Endodermal cell (in vitro differentiated cells): ENCODE measurements at regions not wholly inside any gene's neighbourhood (a gene's known extent, or its start where the extent isn't known, plus 50 kb on each side); places are given as distances from the start of the nearest gene placed in this dataset.

Source experiments
- DNase-seq: peaks from one replicate; pipeline ENCODE4 v3.0.0-alpha.2; 2017
- H3K27ac ChIP-seq: 2 replicates; pipeline ENCODE4 v1.5.1; 2013; ENCODE audit warnings: mild to moderate bottlenecking, low read depth, low read length, moderate library complexity
- H3K27me3 ChIP-seq: 2 replicates; pipeline ENCODE4 v1.6.1; 2013; ENCODE audit warnings: mild to moderate bottlenecking, low read length, moderate library complexity; ENCODE audit not compliant: insufficient read depth, control insufficient read depth, poor library complexity, severe bottlenecking
- H3K36me3 ChIP-seq: 2 replicates; pipeline ENCODE4 v1.7.0; 2013; ENCODE audit warnings: mild to moderate bottlenecking, low read length, moderate library complexity; ENCODE audit not compliant: control insufficient read depth, insufficient read depth
- H3K4me1 ChIP-seq: one replicate; pipeline ENCODE4 v1.7.0; 2013; ENCODE audit warnings: low read length; ENCODE audit not compliant: control insufficient read depth, insufficient read depth
- H3K4me3 ChIP-seq: 2 replicates; pipeline ENCODE4 v1.5.1; 2013; ENCODE audit warnings: mild to moderate bottlenecking, low read length, moderate library complexity
- H3K9ac ChIP-seq: 2 replicates; pipeline ENCODE4 v1.6.1; 2013; ENCODE audit warnings: mild to moderate bottlenecking, low read length, moderate library complexity; ENCODE audit not compliant: poor library complexity, severe bottlenecking; ENCODE audit errors: extremely low read depth
- H3K9me3 ChIP-seq: 2 replicates; pipeline ENCODE4 v1.6.1; 2013; ENCODE audit warnings: mild to moderate bottlenecking, low read length, moderate library complexity; ENCODE audit not compliant: control insufficient read depth
- H3K27ac Mint-ChIP-seq: 2 replicates; pipeline ENCODE4 v1.8.0; 2020; ENCODE audit warnings: mixed read lengths
- H3K27me3 Mint-ChIP-seq: 2 replicates; pipeline ENCODE4 v1.8.0; 2021; ENCODE audit warnings: mild to moderate bottlenecking, mixed read lengths; ENCODE audit not compliant: insufficient read depth
- H3K36me3 Mint-ChIP-seq: 2 replicates; pipeline ENCODE4 v1.8.0; 2020; ENCODE audit warnings: low read depth, mixed read lengths
- H3K4me1 Mint-ChIP-seq: 2 replicates; pipeline ENCODE4 v1.8.0; 2020; ENCODE audit warnings: mixed read lengths
- H3K4me3 Mint-ChIP-seq: 2 replicates; pipeline ENCODE4 v1.8.0; 2020; ENCODE audit warnings: mild to moderate bottlenecking, moderate library complexity, mixed read lengths
- H3K9me3 Mint-ChIP-seq: 2 replicates; pipeline ENCODE4 v1.8.0; 2020; ENCODE audit warnings: mild to moderate bottlenecking, mixed read lengths
- WGBS, 2 experiments: methylation state at CpG; one replicate each; pipeline versions ENCODE4 v1.1.5 to v1.1.7; 2013; ENCODE audit warnings: missing lambda C conversion rate in 2 of 2, mixed read lengths in 1 of 2; ENCODE audit not compliant: insufficient coverage in 1 of 2, insufficient read length in 1 of 2; 5-methylcytosine and 5-hydroxymethylcytosine counted together
- TF ChIP-seq, protein P1 (sequence below): fragments of 200-600 bp; sonication (generic); conservative IDR thresholded peaks from 2 replicates; pipeline ENCODE4 v1.5.0; 2021; ENCODE audit warnings: antibody characterized with exemption, mild to moderate bottlenecking

DNA sequence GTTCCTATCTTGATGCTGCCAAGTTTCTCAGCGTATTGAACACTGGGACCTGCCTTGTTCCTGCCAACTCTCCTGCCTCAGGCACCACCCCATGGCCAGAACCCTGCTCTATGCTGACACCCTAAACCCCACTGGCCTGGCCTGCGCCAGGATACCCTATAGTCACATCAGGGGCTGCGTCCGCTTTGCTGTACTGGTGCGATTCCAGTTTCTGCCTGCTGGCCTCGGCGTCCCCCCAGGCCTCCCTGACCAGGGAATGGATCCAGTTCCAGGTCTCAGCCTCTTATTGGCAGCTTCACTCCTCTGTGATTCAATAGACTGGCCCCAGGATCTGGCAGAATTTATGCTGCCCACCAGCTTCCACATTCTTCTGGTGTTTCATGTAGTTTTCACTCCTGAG is 55.0 kb downstream of the GPR6 start:
- TF ChIP-seq, protein P1, sequence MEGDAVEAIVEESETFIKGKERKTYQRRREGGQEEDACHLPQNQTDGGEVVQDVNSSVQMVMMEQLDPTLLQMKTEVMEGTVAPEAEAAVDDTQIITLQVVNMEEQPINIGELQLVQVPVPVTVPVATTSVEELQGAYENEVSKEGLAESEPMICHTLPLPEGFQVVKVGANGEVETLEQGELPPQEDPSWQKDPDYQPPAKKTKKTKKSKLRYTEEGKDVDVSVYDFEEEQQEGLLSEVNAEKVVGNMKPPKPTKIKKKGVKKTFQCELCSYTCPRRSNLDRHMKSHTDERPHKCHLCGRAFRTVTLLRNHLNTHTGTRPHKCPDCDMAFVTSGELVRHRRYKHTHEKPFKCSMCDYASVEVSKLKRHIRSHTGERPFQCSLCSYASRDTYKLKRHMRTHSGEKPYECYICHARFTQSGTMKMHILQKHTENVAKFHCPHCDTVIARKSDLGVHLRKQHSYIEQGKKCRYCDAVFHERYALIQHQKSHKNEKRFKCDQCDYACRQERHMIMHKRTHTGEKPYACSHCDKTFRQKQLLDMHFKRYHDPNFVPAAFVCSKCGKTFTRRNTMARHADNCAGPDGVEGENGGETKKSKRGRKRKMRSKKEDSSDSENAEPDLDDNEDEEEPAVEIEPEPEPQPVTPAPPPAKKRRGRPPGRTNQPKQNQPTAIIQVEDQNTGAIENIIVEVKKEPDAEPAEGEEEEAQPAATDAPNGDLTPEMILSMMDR, result no peak
- no peaks in the 10 kb centered on the region for H3K4me1 ChIP-seq
- Mint-ChIP-seq H3K9me3 (no peaks in the 10 kb centered on the region), H3K36me3 (no peaks in the 10 kb centered on the region), H3K4me1 (no peaks in the 10 kb centered on the region), H3K4me3 (no peak overlapping the region), H3K27ac (no peak overlapping the region), H3K27me3 (peaks cover 26% of the 10 kb centered on the region)
- no peak for DNase-seq
- no peaks in the 10 kb centered on the region for H3K36me3 ChIP-seq
- no peak overlapping the region for H3K9ac ChIP-seq
- H3K27me3 ChIP-seq, result peaks cover 21% of the 10 kb centered on the region
- 94 to 97% methylated on average over 6 to 7 of the region's 7 CpGs for WGBS, 2 experiments
- H3K9me3 ChIP-seq, result no peaks in the 10 kb centered on the region
- H3K4me3 ChIP-seq, result no peak overlapping the region
- H3K27ac ChIP-seq, result no peak overlapping the region

DNA sequence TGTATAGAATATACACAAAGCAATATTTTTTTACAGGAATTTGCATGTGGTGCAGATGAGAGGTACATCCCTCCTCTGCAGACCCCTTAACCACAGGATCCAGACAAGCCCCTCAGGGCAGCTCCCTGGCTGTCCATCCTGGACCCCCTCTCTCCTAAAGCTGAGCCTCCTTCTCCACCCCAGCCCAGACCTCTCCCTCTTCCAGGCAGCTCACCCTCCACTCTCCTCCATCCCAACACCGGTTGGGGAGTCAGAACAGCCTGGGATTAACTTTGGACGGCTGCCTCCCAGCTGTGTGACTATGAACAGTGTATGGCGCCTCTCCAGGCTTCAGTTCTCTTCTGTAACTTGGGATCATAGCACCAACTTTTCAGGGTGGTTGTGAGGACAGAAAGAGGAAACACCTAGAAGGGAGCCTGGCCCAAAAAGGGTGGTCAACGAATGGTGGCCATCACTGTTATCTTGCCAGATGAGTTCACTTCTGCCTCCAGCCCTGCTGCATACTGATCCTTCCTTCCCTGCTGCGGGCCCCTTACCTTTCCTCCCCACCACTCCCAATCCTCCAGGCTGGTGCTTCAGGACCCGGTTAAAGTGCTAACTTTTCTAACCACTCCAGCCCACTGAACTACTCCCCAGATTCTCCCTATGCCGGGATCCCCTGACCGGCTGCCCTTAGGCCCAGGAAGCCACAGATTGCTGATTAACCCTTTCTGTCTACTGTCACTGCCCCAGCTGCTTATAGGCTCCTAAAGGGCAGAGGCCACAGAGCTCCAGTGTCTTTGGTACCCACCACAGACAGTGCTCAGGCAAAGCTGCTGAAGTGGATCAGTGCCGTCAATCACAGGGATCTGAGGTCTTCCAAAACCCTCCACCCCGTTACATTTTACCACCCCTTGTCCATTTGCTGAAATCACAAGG is 55.9 kb downstream of the GPR6 start:
- TF ChIP-seq, protein P1, result no peak
- Mint-ChIP-seq H3K27me3 (peaks cover 26% of the 10 kb centered on the region), H3K27ac (no peak overlapping the region), H3K9me3 (no peaks in the 10 kb centered on the region), H3K4me3 (no peak overlapping the region), H3K36me3 (no peaks in the 10 kb centered on the region), H3K4me1 (no peaks in the 10 kb centered on the region)
- Histone ChIP-seq H3K27me3 (peaks cover 21% of the 10 kb centered on the region), H3K4me1 (no peaks in the 10 kb centered on the region), H3K4me3 (no peak overlapping the region), H3K27ac (no peak overlapping the region), H3K9me3 (no peaks in the 10 kb centered on the region), H3K36me3 (no peaks in the 10 kb centered on the region), H3K9ac (no peak overlapping the region)
- WGBS, 2 experiments, result 89 to 96% methylated on average over 4 to 10 of the region's 10 CpGs
- no peak for DNase-seq

DNA sequence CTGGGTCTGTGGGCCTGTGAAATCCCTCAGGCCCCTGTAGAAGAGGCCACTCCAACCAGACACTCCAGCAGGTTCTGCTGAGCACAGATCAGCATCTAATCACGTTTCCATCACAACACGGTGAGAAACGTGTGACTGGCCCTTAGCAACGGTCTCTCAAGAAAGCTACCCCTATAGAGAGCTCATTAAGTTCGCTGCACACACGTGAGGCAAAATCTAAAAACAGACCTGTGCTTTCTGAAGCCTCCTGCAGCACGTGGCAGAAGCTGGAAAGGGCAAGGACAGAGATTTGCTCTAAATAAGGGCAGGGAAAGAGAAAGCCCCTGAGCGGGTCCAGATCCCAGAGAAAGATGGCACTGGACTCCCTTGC is 56.5 kb downstream of the GPR6 start:
- WGBS, 2 experiments, result 90% methylated on average over 5 to 8 of the region's 8 CpGs
- H3K27me3 ChIP-seq, result peaks cover 21% of the 10 kb centered on the region
- no peak for DNase-seq
- H3K4me1 ChIP-seq, result no peaks in the 10 kb centered on the region
- Mint-ChIP-seq H3K9me3 (no peaks in the 10 kb centered on the region), H3K27ac (no peak overlapping the region), H3K4me3 (no peak overlapping the region), H3K27me3 (peaks cover 27% of the 10 kb centered on the region), H3K4me1 (peaks cover 2% of the 10 kb centered on the region), H3K36me3 (no peaks in the 10 kb centered on the region)
- H3K9me3 ChIP-seq, result no peaks in the 10 kb centered on the region
- H3K4me3 ChIP-seq, result no peak overlapping the region
- TF ChIP-seq, protein P1, result no peak
- H3K9ac ChIP-seq, result no peak overlapping the region
- no peak overlapping the region for H3K27ac ChIP-seq
- no peaks in the 10 kb centered on the region for H3K36me3 ChIP-seq
